Esophagus muscularis mucosa (tissue), 4 donors: ENCODE measurements at regions not wholly inside any gene's neighbourhood (a gene's known extent, or its start where the extent isn't known, plus 50 kb on each side); places are given as distances from the start of the nearest gene placed in this dataset.

Experiments used
- EP300 ChIP-seq: sonication (generic); formaldehyde crosslinking; IDR thresholded peaks from one replicate; pipeline ENCODE4 v1.6.1; 2017; ENCODE audit warnings: antibody characterized with exemption
- POLR2A ChIP-seq: fragments of 450-650 bp; IDR thresholded peaks from one replicate; pipeline ENCODE4 v1.6.1; 2017; ENCODE audit warnings: antibody characterized with exemption, moderate library complexity, mild to moderate bottlenecking, low read depth
- POLR2AphosphoS5 ChIP-seq, 2 donors: sonication (generic); formaldehyde crosslinking; IDR thresholded peaks; one replicate each; pipeline ENCODE4 v1.6.1; 2017; ENCODE audit warnings: antibody characterized with exemption in 2 of 2
- TF ChIP-seq, protein P1 (sequence below), 3 experiments: fragments of 200-600 bp in 2 of 3; fragments of 450-650 bp in 1 of 3; sonication (generic) in 2 of 3; IDR thresholded peaks; one replicate each; pipeline ENCODE4 v1.5.1; 2017 to 2019; ENCODE audit warnings: antibody characterized with exemption in 3 of 3, mild to moderate bottlenecking in 2 of 3, moderate library complexity in 1 of 3

DNA sequence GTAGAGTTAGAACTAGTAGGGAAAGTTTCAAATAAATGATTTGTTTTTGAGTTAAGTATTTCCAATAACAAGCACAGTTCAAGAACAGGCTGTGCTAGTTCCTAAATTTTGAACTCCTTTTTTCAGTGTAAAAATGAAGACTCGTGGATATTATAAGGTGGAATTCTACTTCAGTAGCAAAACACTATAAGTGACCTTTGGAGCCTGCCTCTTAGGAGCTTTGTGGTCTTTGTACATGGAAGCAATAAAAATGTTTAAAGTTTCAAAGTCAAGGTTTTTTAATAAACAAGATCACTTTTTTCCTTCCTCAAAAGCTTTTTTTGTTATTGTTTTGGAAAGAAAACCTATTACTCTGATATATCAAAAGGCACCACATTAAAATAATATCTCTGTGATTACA, 292.4 kb upstream of the VWC2 start:
- no peak for TF ChIP-seq POLR2A
- TF ChIP-seq, protein P1, sequence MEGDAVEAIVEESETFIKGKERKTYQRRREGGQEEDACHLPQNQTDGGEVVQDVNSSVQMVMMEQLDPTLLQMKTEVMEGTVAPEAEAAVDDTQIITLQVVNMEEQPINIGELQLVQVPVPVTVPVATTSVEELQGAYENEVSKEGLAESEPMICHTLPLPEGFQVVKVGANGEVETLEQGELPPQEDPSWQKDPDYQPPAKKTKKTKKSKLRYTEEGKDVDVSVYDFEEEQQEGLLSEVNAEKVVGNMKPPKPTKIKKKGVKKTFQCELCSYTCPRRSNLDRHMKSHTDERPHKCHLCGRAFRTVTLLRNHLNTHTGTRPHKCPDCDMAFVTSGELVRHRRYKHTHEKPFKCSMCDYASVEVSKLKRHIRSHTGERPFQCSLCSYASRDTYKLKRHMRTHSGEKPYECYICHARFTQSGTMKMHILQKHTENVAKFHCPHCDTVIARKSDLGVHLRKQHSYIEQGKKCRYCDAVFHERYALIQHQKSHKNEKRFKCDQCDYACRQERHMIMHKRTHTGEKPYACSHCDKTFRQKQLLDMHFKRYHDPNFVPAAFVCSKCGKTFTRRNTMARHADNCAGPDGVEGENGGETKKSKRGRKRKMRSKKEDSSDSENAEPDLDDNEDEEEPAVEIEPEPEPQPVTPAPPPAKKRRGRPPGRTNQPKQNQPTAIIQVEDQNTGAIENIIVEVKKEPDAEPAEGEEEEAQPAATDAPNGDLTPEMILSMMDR (IDR thresholded peaks at IDR 0.05) = no peak
- TF ChIP-seq EP300 = no peak
- TF ChIP-seq POLR2AphosphoS5 (IDR thresholded peaks at IDR 0.05) = no peak
